HepG2 (cell line): ENCODE measurements at regions not wholly inside any gene's neighbourhood (a gene's known extent, or its start where the extent isn't known, plus 50 kb on each side); places are given as distances from the start of the nearest gene placed in this dataset.

Experiments
- ATAC-seq: fragments of 200-7000 bp; cut with Tn5 transposase; 3 replicates; pipeline ENCODE4 v1.9.1; 2020; ENCODE audit warnings: mild to moderate bottlenecking, moderate library complexity
- BruUV-seq: library from RNA; stranded (reverse); fragments of 400-500 nt; replicated peaks from 2 replicates; lab custom pipeline; 2021; lab: Mats Ljungman, UMichigan
- CTCF ChIA-PET: fragments of 300-600 bp; formaldehyde crosslinking; extraction: SDS; loops from one replicate; lab custom pipeline; 2021; ENCODE audit warnings: low total read pairs, inconsistent platforms, low intra/inter-chr PET ratio; lab: Yijun Ruan, JAX
- POLR2A ChIA-PET: fragments of 350-600 bp; sonication (Branson Sonifier 250); formaldehyde crosslinking; loops from one replicate; lab custom pipeline; 2020; ENCODE audit warnings: antibody characterized with exemption, inconsistent platforms; lab: Yijun Ruan, JAX
- DNase-seq: peaks from one replicate; pipeline ENCODE4 v3.0.0-alpha.2; 2015; ENCODE audit warnings: low spot score
- FAIRE-seq: peaks from 3 replicates; lab custom pipeline; 2011; peaks lifted over from hg19 to GRCh38; lab: Jason Lieb, UNC
- H2AFZ ChIP-seq: one replicate; pipeline ENCODE4 v1.6.1; 2011; ENCODE audit warnings: low read length, inconsistent platforms
- H3K27ac ChIP-seq: fragments of 300-600 bp; 3 replicates; pipeline ENCODE4 v1.8.0; 2011; ENCODE audit warnings: mixed run types, mild to moderate bottlenecking, mixed read lengths, low read length, inconsistent platforms; ENCODE audit not compliant: insufficient read depth; ENCODE audit errors: extremely low read length
- H3K27me3 ChIP-seq, 2 experiments: fragments of 200-600 bp in 1 of 2; 2 replicates in 1 of 2; 3 replicates in 1 of 2; pipeline versions ENCODE4 v1.6.0 to v1.8.0; 2011; ENCODE audit warnings: low read length in 2 of 2, mild to moderate bottlenecking in 2 of 2, moderate library complexity in 2 of 2, inconsistent platforms in 1 of 2; ENCODE audit not compliant: insufficient read depth in 2 of 2, control insufficient read depth in 1 of 2
- H3K36me3 ChIP-seq, 2 experiments: fragments of 200-600 bp in 1 of 2; replicated peaks in 1 of 2; 2 replicates in 1 of 2; 3 replicates in 1 of 2; pipeline versions ENCODE4 v1.5.1 to v1.8.0; 2011; ENCODE audit warnings: low read length in 2 of 2, inconsistent platforms in 1 of 2; ENCODE audit not compliant: insufficient read depth in 2 of 2, control insufficient read depth in 1 of 2
- H3K4me1 ChIP-seq: 2 replicates; pipeline ENCODE4 v1.5.1; 2012; ENCODE audit warnings: low read length, inconsistent platforms; ENCODE audit not compliant: insufficient read depth
- H3K4me2 ChIP-seq: 2 replicates; pipeline ENCODE4 v1.6.0; 2011; ENCODE audit warnings: low read depth, low read length, inconsistent platforms
- H3K4me3 ChIP-seq, 3 experiments: fragments of 200-600 bp in 1 of 3; sonication (generic), shearing (Covaris generic) in 1 of 3; replicated peaks in 1 of 3; 2 replicates each; pipeline ENCODE4 v1.5.1; 2011 to 2016; ENCODE audit warnings: low read length in 3 of 3, inconsistent platforms in 2 of 3, low read depth in 2 of 3, mild to moderate bottlenecking in 2 of 3, control low read depth in 1 of 3, mixed read lengths in 1 of 3; ENCODE audit not compliant: insufficient read depth in 1 of 3
- H3K79me2 ChIP-seq: one replicate; pipeline ENCODE4 v1.6.1; 2011; ENCODE audit warnings: low read length, inconsistent platforms; ENCODE audit not compliant: insufficient read depth
- H3K9ac ChIP-seq: 2 replicates; pipeline ENCODE4 v1.6.0; 2011; ENCODE audit warnings: mild to moderate bottlenecking, low read depth, low read length, inconsistent platforms; ENCODE audit not compliant: insufficient read depth
- H3K9me3 ChIP-seq: 2 replicates; pipeline ENCODE4 v1.5.1; 2012; ENCODE audit warnings: mild to moderate bottlenecking, low read length
- H4K20me1 ChIP-seq: 2 replicates; pipeline ENCODE4 v1.6.0; 2011; ENCODE audit warnings: inconsistent platforms, mild to moderate bottlenecking, low read length, moderate library complexity; ENCODE audit not compliant: insufficient read depth
- CEBPB ChIP-seq: IDR thresholded peaks from 2 replicates; pipeline ENCODE4 v1.6.1; 2011; ENCODE audit warnings: low read depth, low read length, improper control_type of control experiment, borderline replicate concordance
- MAFF ChIP-seq: IDR thresholded peaks from 2 replicates; pipeline ENCODE4 v1.6.1; 2011; ENCODE audit warnings: low read depth, low read length, improper control_type of control experiment
- MAFG ChIP-seq: sonication (generic); formaldehyde crosslinking; IDR thresholded peaks from 2 replicates; pipeline ENCODE4 v1.5.1; 2020; ENCODE audit warnings: mild to moderate bottlenecking, missing genetic modification reagents
- MAFK ChIP-seq, 2 experiments: IDR thresholded peaks in 1 of 2; conservative IDR thresholded peaks in 1 of 2; 2 replicates each; pipeline ENCODE4 v1.6.1; 2011; ENCODE audit warnings: improper control_type of control experiment in 2 of 2, low read length in 2 of 2
- SIX1 ChIP-seq: sonication (generic); formaldehyde crosslinking; IDR thresholded peaks from 2 replicates; pipeline ENCODE4 v1.4.0; 2020; ENCODE audit warnings: missing genetic modification reagents, borderline replicate concordance
- ZNF784 ChIP-seq: sonication (generic); formaldehyde crosslinking; IDR thresholded peaks from 2 replicates; pipeline ENCODE4 v1.5.1; 2020; ENCODE audit warnings: missing genetic modification reagents, mild to moderate bottlenecking, borderline replicate concordance
- WGBS: methylation state at CpG from one replicate; pipeline ENCODE4 v1.1.6; 2017; ENCODE audit warnings: low lambda C conversion rate; 5-methylcytosine and 5-hydroxymethylcytosine counted together
- in situ Hi-C: cut with HindIII; loops from 2 replicates; pipeline ENCODE4 v1.10.0; 2017; ENCODE audit warnings: low pct_unique_long_range_greater_than_20kb; ENCODE audit not compliant: extremely low pct_ligation_motif_present
- intact Hi-C: fragments of 100-400 bp; cut with micrococcal nuclease; formaldehyde crosslinking; loops from one replicate; pipeline ENCODE4 v1.10.0; 2022; ENCODE audit not compliant: unreplicated experiment

- intact Hi-C loops (no loop called here), in situ Hi-C loops (no loop called here)
- Histone ChIP-seq H3K36me3 (no peaks in the 10 kb centered on the region), H3K4me1 (no peaks in the 10 kb centered on the region), H2AFZ (no peak overlapping the region), H3K79me2 (no peaks in the 10 kb centered on the region), H3K4me2 (no peak overlapping the region), H3K27ac (no peak overlapping the region), H3K9me3 (no peaks in the 10 kb centered on the region), H3K9ac (no peak overlapping the region), H4K20me1 (no peaks in the 10 kb centered on the region), H3K4me3 (no peak overlapping the region), H3K27me3 (peaks cover 7 to 60% of the 10 kb centered on the region in 2 experiments)
- DNase-seq: no peak
- POLR2A ChIA-PET: no interaction called here
- CTCF ChIA-PET: no interaction called here
- TF ChIP-seq SIX1 (CRISPR knock-in tag) (no peak), CEBPB (0 out of 2 replicates have a peak, but pooled peaks have one; percentile 19)
- no peak for FAIRE-seq
- 0 out of 3 replicates have a peak, but pooled peaks have one; percentile 26 for ATAC-seq
- no TSS peak for BruUV-seq
- 8% methylated on average over 3 of the region's 9 CpGs for WGBS
These were observed 246.5 kb downstream of the C16orf95 start for GRCh38 chr16:87070657-87071056.

GRCh38 chr16:87072101-87072500 is 245.1 kb downstream of the C16orf95 start:
- intact Hi-C loops: no loop called here
- DNase-seq: no peak
- ChIA-PET CTCF (no interaction called here), POLR2A (no interaction called here)
- in situ Hi-C loops: no loop called here
- Histone ChIP-seq H2AFZ (no peak overlapping the region), H3K36me3 (no peaks in the 10 kb centered on the region), H3K4me2 (no peak overlapping the region), H3K4me3 (no peak overlapping the region), H3K9ac (no peak overlapping the region), H3K27ac (no peak overlapping the region), H3K4me1 (no peaks in the 10 kb centered on the region), H3K79me2 (no peaks in the 10 kb centered on the region), H4K20me1 (no peaks in the 10 kb centered on the region), H3K9me3 (no peaks in the 10 kb centered on the region), H3K27me3 (peaks cover 5 to 50% of the 10 kb centered on the region in 2 experiments)
- no peak for ATAC-seq
- WGBS: 27% methylated on average over 8 of the region's 8 CpGs
- no TSS peak for BruUV-seq
- no peak for FAIRE-seq
- TF ChIP-seq MAFF: peak; percentile 99
- peak; percentile 99 for TF ChIP-seq MAFK (conservative IDR thresholded peaks at IDR 0.05 in 1 of 2, IDR thresholded peaks at IDR 0.05 in 1 of 2; ENCODE audit: low read length in 2 of 2)
- peak; percentile 57; the same call in 1 of the 2 replicates for TF ChIP-seq MAFG (CRISPR knock-in tag)
- no peak for TF ChIP-seq ZNF784
